WTC11 (cell line): ENCODE measurements at regions not wholly inside any gene's neighbourhood (a gene's known extent, or its start where the extent isn't known, plus 50 kb on each side); places are given as distances from the start of the nearest gene placed in this dataset.
A peak's percentile ranks its signal among the peaks of the same experiment; 100 is the strongest.

Source experiments
- ATAC-seq: fragments of 200-7000 bp; cut with Tn5 transposase; 2 replicates; pipeline ENCODE4 v1.10.0; 2021; ENCODE audit warnings: mild to moderate bottlenecking, moderate library complexity
- CTCF ChIA-PET: fragments of 300-600 bp; sonication (Branson Sonifier 250); formaldehyde crosslinking; loops from one replicate; lab custom pipeline; 2021; ENCODE audit warnings: antibody characterized with exemption; lab: Charles Lee
- POLR2A ChIA-PET: fragments of 350-600 bp; sonication (Branson Sonifier 250); formaldehyde crosslinking; loops from one replicate; lab custom pipeline; 2021; ENCODE audit warnings: antibody characterized with exemption; lab: Charles Lee
- DNase-seq: peaks from one replicate; pipeline ENCODE4 v3.0.0; 2021; ENCODE audit warnings: low spot score
- H3K27ac Mint-ChIP-seq: 2 replicates; pipeline ENCODE4 v1.8.0; 2021; ENCODE audit warnings: mixed read lengths
- H3K27me3 Mint-ChIP-seq: 2 replicates; pipeline ENCODE4 v1.8.0; 2021; ENCODE audit warnings: low read depth, mild to moderate bottlenecking, moderate library complexity, mixed read lengths
- H3K36me3 Mint-ChIP-seq: 2 replicates; pipeline ENCODE4 v1.8.0; 2021; ENCODE audit warnings: mixed read lengths
- H3K4me1 Mint-ChIP-seq: 2 replicates; pipeline ENCODE4 v1.8.0; 2022; ENCODE audit warnings: mixed read lengths
- H3K4me3 Mint-ChIP-seq: 2 replicates; pipeline ENCODE4 v1.8.0; 2021; ENCODE audit warnings: mild to moderate bottlenecking, moderate library complexity, mixed read lengths
- H3K9me3 Mint-ChIP-seq: 2 replicates; pipeline ENCODE4 v1.8.0; 2021; ENCODE audit warnings: mixed read lengths
- ATF3 ChIP-seq: sonication (generic); formaldehyde crosslinking; conservative IDR thresholded peaks from 2 replicates; pipeline ENCODE4 v1.8.1; 2022; ENCODE audit warnings: mild to moderate bottlenecking, missing genetic modification reagents
- CREM ChIP-seq: sonication (generic); formaldehyde crosslinking; IDR thresholded peaks from 2 replicates; pipeline ENCODE4 v1.8.1; 2022; ENCODE audit warnings: mild to moderate bottlenecking, missing genetic modification reagents, moderate library complexity
- E2F1 ChIP-seq: sonication (generic); formaldehyde crosslinking; IDR thresholded peaks from 2 replicates; pipeline ENCODE4 v1.8.0; 2022; ENCODE audit warnings: mild to moderate bottlenecking, missing genetic modification reagents
- ETV6 ChIP-seq: sonication (generic); formaldehyde crosslinking; IDR thresholded peaks from 2 replicates; pipeline ENCODE4 v1.8.1; 2022; ENCODE audit warnings: mild to moderate bottlenecking, missing genetic modification reagents
- HMGXB4 ChIP-seq: sonication (generic); formaldehyde crosslinking; IDR thresholded peaks from 2 replicates; pipeline ENCODE4 v1.8.1; 2023; ENCODE audit warnings: mild to moderate bottlenecking, moderate library complexity, missing genetic modification reagents
- NFE2L1 ChIP-seq: sonication (generic); formaldehyde crosslinking; IDR thresholded peaks from 2 replicates; pipeline ENCODE4 v1.8.1; 2023; ENCODE audit warnings: missing genetic modification reagents
- ZBTB21 ChIP-seq: sonication (generic); formaldehyde crosslinking; IDR thresholded peaks from 2 replicates; pipeline ENCODE4 v1.8.1; 2023; ENCODE audit warnings: mild to moderate bottlenecking, missing genetic modification reagents, borderline replicate concordance
- ZNF121 ChIP-seq: sonication (generic); formaldehyde crosslinking; IDR thresholded peaks from 2 replicates; pipeline ENCODE4 v1.8.0; 2023; ENCODE audit warnings: missing genetic modification reagents
- ZNF263 ChIP-seq: sonication (generic); formaldehyde crosslinking; IDR thresholded peaks from 2 replicates; pipeline ENCODE4 v1.8.1; 2022; ENCODE audit warnings: low read depth, mild to moderate bottlenecking, moderate library complexity, missing genetic modification reagents
- ZNF671 ChIP-seq: fragments of 250-450 bp; sonication (Bioruptor Pico); IDR thresholded peaks from 2 replicates; pipeline ENCODE4 v1.8.0; 2021; ENCODE audit warnings: mild to moderate bottlenecking
- TF ChIP-seq, protein P1 (sequence below): sonication (generic); formaldehyde crosslinking; IDR thresholded peaks from 2 replicates; pipeline ENCODE4 v1.8.0; 2023; ENCODE audit warnings: missing genetic modification reagents, mild to moderate bottlenecking, borderline replicate concordance
- TF ChIP-seq, protein P2 (sequence below): sonication (generic); formaldehyde crosslinking; IDR thresholded peaks from 2 replicates; pipeline ENCODE4 v1.8.0; 2022; ENCODE audit warnings: missing genetic modification reagents
- TF ChIP-seq, protein P3 (sequence below): sonication (generic); formaldehyde crosslinking; IDR thresholded peaks from 2 replicates; pipeline ENCODE4 v1.8.0; 2022; ENCODE audit warnings: mild to moderate bottlenecking, missing genetic modification reagents
- TF ChIP-seq, protein P4 (sequence below): fragments of 250-450 bp; sonication (Bioruptor Pico); IDR thresholded peaks from 2 replicates; pipeline ENCODE4 v2.1.2; 2022; ENCODE audit warnings: mild to moderate bottlenecking, moderate library complexity

GRCh38 chr6:87939776-87940175 lies 107.9 kb upstream of the SPACA1 start:
- H3K27me3 Mint-ChIP-seq: no peaks in the 10 kb centered on the region
- DNase-seq: no peak
- H3K4me3 Mint-ChIP-seq: no peak overlapping the region
- TF ChIP-seq ZNF121 (no peak), CREM (CRISPR knock-in tag) (no peak), HMGXB4 (CRISPR knock-in tag) (no peak), E2F1 (CRISPR knock-in tag) (no peak), NFE2L1 (CRISPR knock-in tag) (no peak), ZNF263 (CRISPR knock-in tag) (no peak), ETV6 (CRISPR knock-in tag) (no peak)
- TF ChIP-seq, protein P1, sequence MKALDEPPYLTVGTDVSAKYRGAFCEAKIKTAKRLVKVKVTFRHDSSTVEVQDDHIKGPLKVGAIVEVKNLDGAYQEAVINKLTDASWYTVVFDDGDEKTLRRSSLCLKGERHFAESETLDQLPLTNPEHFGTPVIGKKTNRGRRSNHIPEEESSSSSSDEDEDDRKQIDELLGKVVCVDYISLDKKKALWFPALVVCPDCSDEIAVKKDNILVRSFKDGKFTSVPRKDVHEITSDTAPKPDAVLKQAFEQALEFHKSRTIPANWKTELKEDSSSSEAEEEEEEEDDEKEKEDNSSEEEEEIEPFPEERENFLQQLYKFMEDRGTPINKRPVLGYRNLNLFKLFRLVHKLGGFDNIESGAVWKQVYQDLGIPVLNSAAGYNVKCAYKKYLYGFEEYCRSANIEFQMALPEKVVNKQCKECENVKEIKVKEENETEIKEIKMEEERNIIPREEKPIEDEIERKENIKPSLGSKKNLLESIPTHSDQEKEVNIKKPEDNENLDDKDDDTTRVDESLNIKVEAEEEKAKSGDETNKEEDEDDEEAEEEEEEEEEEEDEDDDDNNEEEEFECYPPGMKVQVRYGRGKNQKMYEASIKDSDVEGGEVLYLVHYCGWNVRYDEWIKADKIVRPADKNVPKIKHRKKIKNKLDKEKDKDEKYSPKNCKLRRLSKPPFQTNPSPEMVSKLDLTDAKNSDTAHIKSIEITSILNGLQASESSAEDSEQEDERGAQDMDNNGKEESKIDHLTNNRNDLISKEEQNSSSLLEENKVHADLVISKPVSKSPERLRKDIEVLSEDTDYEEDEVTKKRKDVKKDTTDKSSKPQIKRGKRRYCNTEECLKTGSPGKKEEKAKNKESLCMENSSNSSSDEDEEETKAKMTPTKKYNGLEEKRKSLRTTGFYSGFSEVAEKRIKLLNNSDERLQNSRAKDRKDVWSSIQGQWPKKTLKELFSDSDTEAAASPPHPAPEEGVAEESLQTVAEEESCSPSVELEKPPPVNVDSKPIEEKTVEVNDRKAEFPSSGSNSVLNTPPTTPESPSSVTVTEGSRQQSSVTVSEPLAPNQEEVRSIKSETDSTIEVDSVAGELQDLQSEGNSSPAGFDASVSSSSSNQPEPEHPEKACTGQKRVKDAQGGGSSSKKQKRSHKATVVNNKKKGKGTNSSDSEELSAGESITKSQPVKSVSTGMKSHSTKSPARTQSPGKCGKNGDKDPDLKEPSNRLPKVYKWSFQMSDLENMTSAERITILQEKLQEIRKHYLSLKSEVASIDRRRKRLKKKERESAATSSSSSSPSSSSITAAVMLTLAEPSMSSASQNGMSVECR (CRISPR knock-in tag): no peak
- TF ChIP-seq, protein P2, sequence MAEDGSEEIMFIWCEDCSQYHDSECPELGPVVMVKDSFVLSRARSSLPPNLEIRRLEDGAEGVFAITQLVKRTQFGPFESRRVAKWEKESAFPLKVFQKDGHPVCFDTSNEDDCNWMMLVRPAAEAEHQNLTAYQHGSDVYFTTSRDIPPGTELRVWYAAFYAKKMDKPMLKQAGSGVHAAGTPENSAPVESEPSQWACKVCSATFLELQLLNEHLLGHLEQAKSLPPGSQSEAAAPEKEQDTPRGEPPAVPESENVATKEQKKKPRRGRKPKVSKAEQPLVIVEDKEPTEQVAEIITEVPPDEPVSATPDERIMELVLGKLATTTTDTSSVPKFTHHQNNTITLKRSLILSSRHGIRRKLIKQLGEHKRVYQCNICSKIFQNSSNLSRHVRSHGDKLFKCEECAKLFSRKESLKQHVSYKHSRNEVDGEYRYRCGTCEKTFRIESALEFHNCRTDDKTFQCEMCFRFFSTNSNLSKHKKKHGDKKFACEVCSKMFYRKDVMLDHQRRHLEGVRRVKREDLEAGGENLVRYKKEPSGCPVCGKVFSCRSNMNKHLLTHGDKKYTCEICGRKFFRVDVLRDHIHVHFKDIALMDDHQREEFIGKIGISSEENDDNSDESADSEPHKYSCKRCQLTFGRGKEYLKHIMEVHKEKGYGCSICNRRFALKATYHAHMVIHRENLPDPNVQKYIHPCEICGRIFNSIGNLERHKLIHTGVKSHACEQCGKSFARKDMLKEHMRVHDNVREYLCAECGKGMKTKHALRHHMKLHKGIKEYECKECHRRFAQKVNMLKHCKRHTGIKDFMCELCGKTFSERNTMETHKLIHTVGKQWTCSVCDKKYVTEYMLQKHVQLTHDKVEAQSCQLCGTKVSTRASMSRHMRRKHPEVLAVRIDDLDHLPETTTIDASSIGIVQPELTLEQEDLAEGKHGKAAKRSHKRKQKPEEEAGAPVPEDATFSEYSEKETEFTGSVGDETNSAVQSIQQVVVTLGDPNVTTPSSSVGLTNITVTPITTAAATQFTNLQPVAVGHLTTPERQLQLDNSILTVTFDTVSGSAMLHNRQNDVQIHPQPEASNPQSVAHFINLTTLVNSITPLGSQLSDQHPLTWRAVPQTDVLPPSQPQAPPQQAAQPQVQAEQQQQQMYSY (CRISPR knock-in tag): no peak
- TF ChIP-seq, protein P3, sequence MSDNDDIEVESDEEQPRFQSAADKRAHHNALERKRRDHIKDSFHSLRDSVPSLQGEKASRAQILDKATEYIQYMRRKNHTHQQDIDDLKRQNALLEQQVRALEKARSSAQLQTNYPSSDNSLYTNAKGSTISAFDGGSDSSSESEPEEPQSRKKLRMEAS: no peak
- ChIA-PET POLR2A (no interaction called here), CTCF (no interaction called here)
- no peak for ATAC-seq
- no peaks in the 10 kb centered on the region for H3K36me3 Mint-ChIP-seq
- peaks cover 19% of the 10 kb centered on the region for H3K4me1 Mint-ChIP-seq
- no peak overlapping the region for H3K27ac Mint-ChIP-seq
- H3K9me3 Mint-ChIP-seq: no peaks in the 10 kb centered on the region

GRCh38 chr6:87938287-87938686 lies 109.4 kb upstream of the SPACA1 start:
- no peaks in the 10 kb centered on the region for H3K9me3 Mint-ChIP-seq
- no peak overlapping the region for H3K4me3 Mint-ChIP-seq
- peak; percentile 34; the same call in 1 of the 2 replicates for ATAC-seq
- TF ChIP-seq, protein P4, sequence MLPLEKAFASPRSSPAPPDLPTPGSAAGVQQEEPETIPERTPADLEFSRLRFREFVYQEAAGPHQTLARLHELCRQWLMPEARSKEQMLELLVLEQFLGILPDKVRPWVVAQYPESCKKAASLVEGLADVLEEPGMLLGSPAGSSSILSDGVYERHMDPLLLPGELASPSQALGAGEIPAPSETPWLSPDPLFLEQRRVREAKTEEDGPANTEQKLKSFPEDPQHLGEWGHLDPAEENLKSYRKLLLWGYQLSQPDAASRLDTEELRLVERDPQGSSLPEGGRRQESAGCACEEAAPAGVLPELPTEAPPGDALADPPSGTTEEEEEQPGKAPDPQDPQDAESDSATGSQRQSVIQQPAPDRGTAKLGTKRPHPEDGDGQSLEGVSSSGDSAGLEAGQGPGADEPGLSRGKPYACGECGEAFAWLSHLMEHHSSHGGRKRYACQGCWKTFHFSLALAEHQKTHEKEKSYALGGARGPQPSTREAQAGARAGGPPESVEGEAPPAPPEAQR (CRISPR knock-in tag): no peak
- TF ChIP-seq ZBTB21 (CRISPR knock-in tag) (no peak), ATF3 (CRISPR knock-in tag) (no peak), ZNF671 (CRISPR knock-in tag) (no peak)
- TF ChIP-seq, protein P3: no peak
- TF ChIP-seq, all 79 proteins: peak for 0
- DNase-seq: no peak
- Mint-ChIP-seq H3K4me1 (peaks cover 23% of the 10 kb centered on the region), H3K36me3 (no peaks in the 10 kb centered on the region), H3K27me3 (no peaks in the 10 kb centered on the region), H3K27ac (no peak overlapping the region)
- ChIA-PET CTCF (interaction anchor here (0.7 kb wide), 1 partner anchor 645 kb away, joined by 3 read pairs; no protein-coding TSS in a partner anchor), POLR2A (no interaction called here)
